Retinal pigment epithelial cell (primary cell): ENCODE measurements at regions not wholly inside any gene's neighbourhood (a gene's known extent, or its start where the extent isn't known, plus 50 kb on each side); places are given as distances from the start of the nearest gene placed in this dataset.
A peak's percentile ranks its signal among the peaks of the same experiment; 100 is the strongest.

Experiments used
- DNase-seq: peaks from one replicate; pipeline ENCODE4 v3.0.0-alpha.2; 2010; ENCODE audit warnings: low read depth
- H3K4me3 ChIP-seq: 2 replicates; pipeline ENCODE4 v1.5.1; 2011; ENCODE audit warnings: mild to moderate bottlenecking, low read length, control low read depth, moderate library complexity
- CTCF ChIP-seq: conservative IDR thresholded peaks from 2 replicates; pipeline ENCODE4 v1.5.1; 2011; ENCODE audit warnings: low read depth, low read length, control low read depth, inconsistent platforms

DNA sequence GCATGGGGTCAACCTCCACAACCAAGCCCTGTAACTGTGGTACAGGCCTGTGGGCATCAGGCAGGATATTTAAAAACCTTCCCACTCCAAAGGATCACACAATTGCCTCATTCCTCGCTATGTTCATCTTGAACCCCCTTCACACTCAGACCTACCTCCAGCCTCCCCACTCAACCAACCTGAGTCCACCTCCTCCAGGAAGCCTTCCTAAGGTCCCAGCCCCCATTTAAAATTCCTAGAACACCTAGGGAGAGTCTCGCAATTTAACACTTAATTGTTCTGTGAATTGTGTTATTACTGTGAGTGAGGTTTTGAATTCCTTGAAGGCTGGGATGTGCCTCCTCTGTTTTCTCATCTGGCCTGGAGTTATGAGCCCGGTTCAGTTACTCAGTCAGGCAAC lies 93.1 kb upstream of the SMNDC1 start:
- H3K4me3 ChIP-seq: no peak overlapping the region
- DNase-seq: no peak
- TF ChIP-seq CTCF: no peak

GRCh38 chr10:110398419-110399105 lies 93.8 kb upstream of the SMNDC1 start:
- H3K4me3 ChIP-seq: peak overlapping the region; percentile 1
- no peak for TF ChIP-seq CTCF
- DNase-seq: peak; percentile 100

DNA sequence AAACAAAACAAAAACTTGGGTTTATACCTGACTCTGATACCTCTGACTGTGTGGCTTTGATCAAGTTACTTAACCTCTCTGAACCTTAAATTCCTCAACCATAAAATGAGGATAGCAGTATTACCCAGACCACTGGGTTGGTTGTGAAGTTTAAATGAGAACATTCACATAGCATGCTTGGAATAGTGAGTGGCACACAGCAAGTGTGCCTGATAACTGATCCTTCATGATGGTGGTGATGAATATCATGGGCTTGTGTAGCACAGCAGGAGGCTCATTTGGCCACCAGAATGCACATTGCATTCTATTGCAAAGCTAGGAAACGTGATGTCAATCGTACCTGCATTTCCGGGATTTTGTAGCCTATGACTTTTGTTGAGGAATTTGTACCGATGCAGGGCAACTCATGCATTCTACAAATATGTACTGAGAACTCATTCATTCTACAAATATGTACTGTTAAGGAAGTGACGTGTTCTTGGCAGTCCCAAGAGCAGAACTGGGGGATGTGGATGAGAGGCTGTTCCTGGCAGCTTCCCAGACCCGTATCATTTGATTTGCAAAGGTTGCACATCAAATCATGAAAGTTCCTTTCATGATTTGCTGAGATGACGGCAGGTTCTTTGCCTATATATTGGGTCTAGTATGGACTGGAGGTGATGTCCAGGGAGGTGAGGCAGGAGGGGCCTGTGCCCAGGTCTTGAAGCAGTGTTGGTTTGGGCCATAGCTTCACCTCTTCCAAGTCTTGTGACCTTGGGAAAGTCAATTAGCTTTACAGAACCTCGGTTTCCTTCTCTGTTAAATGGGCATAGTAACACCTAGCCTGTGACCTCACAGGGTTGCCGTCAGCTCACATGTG lies 94.6 kb upstream of the SMNDC1 start:
- no peak for TF ChIP-seq CTCF
- peak; percentile 98 for DNase-seq
- H3K4me3 ChIP-seq: peak overlapping the region; percentile 1

GRCh38 chr10:110399965-110400933 lies 95.5 kb upstream of the SMNDC1 start:
- no peak for TF ChIP-seq CTCF
- no peak for DNase-seq
- no peak overlapping the region for H3K4me3 ChIP-seq

DNA sequence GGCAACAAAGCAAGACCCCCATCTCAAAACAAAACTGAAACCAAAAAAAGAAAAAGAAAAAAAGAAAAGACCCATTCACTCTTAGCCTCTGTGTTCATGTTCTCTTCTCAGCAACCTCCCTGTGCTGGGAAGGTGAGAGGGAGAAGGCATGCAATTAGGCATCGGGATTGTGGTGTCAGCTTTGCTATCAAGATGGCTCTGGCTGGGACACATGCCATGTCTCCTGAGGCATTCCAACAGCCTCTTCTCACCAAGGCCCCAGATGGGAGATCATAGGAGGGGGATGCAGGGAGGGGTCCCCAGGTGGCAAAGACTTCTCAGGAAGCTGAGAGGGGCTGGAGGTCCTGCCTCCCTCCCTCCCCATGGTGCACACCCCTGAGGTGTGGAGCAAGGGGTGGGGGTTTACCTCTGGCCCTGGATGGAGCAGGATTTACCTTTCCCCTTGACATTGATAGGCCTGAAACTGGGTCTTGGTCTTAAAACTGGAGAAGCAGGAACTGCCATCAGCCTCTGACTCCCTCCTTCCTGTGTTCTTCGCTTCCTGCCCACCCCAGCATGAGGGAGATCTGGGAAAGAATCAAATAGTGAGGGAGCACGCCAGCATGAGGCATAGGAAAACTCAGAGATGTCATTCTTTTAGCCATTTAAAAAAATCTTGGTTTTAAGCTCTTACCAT lies 96.2 kb upstream of the DUSP5 start:
- no peak for DNase-seq
- no peak overlapping the region for H3K4me3 ChIP-seq
- no peak for TF ChIP-seq CTCF

DNA sequence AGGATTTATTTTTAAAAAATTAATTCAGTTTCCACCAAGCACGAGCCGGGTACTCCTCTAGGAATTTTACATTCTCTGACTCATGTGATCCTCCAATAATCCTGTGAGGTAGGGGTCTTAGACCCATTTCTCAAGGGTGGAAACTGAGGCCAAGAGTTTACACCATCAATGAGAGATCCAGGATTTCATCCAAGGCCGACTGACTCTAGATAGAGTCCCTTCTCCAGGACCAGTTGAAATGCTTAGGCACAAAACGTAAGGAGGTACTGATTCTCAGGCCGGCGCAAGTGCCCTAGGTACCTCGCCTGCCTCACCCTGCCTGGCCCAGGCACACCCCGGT lies 95.7 kb upstream of the DUSP5 start:
- no peak for TF ChIP-seq CTCF
- no peak overlapping the region for H3K4me3 ChIP-seq
- no peak for DNase-seq
